ENCODE measurements at regions not wholly inside any gene's neighbourhood (a gene's known extent, or its start where the extent isn't known, plus 50 kb on each side); places are given as distances from the start of the nearest gene placed in this dataset.

- TF ChIP-seq CTCF (IDR thresholded peaks at IDR 0.05) (no peak), POLR2AphosphoS5 (IDR thresholded peaks at IDR 0.05) (no peak), POLR2A (IDR thresholded peaks at IDR 0.05) (no peak)
These were observed 248.1 kb downstream of the GATA3 start for GRCh38 chr10:8302565-8302964.
